Stimulated activated CD4-positive, alpha-beta T cell treated with anti-CD3 and anti-CD28 coated beads, Interleukin-15, amount 100 ng/mL, for 48 hours (primary cell): ENCODE measurements at regions not wholly inside any gene's neighbourhood (a gene's known extent, or its start where the extent isn't known, plus 50 kb on each side); places are given as distances from the start of the nearest gene placed in this dataset.

Source experiments
- DNase-seq, 2 donors: peaks; one replicate each; pipeline ENCODE4 v3.0.0-alpha.2; 2020; ENCODE audit warnings: low read depth in 2 of 2

GRCh38 chr19:31600731-31601295 is 251.6 kb upstream of the TSHZ3 start:
- DNase-seq, result no peak

- DNase-seq, result no peak
These were observed 252.6 kb upstream of the TSHZ3 start for GRCh38 chr19:31601855-31602254.

GRCh38 chr19:31602548-31602947 is 253.3 kb upstream of the TSHZ3 start:
- no peak for DNase-seq

GRCh38 chr19:31604493-31605040 is 255.3 kb upstream of the TSHZ3 start:
- DNase-seq, result no peak

GRCh38 chr19:31610018-31610417 is 260.8 kb upstream of the TSHZ3 start:
- DNase-seq, result no peak

GRCh38 chr19:31611046-31611877 is 262.0 kb upstream of the TSHZ3 start:
- DNase-seq, result no peak

GRCh38 chr19:31612873-31613272 is 263.6 kb upstream of the TSHZ3 start:
- no peak for DNase-seq

GRCh38 chr19:31613683-31614219 is 264.5 kb upstream of the TSHZ3 start:
- DNase-seq, result no peak

- no peak for DNase-seq
These were observed 266.8 kb upstream of the TSHZ3 start for GRCh38 chr19:31616031-31616430.

GRCh38 chr19:31617010-31617585 is 267.9 kb upstream of the TSHZ3 start:
- no peak for DNase-seq

- DNase-seq, result no peak
These were observed 275.8 kb upstream of the TSHZ3 start for GRCh38 chr19:31625056-31625455.

- DNase-seq, result no peak
These were observed 276.3 kb upstream of the TSHZ3 start for GRCh38 chr19:31625575-31625974.

GRCh38 chr19:31626941-31627340 is 277.7 kb upstream of the TSHZ3 start:
- DNase-seq, result no peak

GRCh38 chr19:31627620-31628365 is 278.6 kb upstream of the TSHZ3 start:
- DNase-seq, result no peak

- DNase-seq, result no peak
These were observed 280.5 kb upstream of the TSHZ3 start for GRCh38 chr19:31629579-31630363.

- DNase-seq, result no peak
These were observed 283.8 kb upstream of the TSHZ3 start for GRCh38 chr19:31633014-31633413.

GRCh38 chr19:31639306-31639705 is 290.1 kb upstream of the TSHZ3 start:
- no peak for DNase-seq

GRCh38 chr19:31641591-31641990 is 292.4 kb upstream of the TSHZ3 start:
- no peak for DNase-seq

GRCh38 chr19:31648347-31648746 is 299.1 kb upstream of the TSHZ3 start:
- no peak for DNase-seq

GRCh38 chr19:31656507-31656906 is 307.3 kb upstream of the TSHZ3 start:
- DNase-seq, result no peak
